ENCODE measurements at regions not wholly inside any gene's neighbourhood (a gene's known extent, or its start where the extent isn't known, plus 50 kb on each side); places are given as distances from the start of the nearest gene placed in this dataset.
"Not testable (repeated sequence)": the region's sequence is repeated elsewhere in the genome, so short reads cannot be mapped to it uniquely, and the experiment has no call there.

DNA sequence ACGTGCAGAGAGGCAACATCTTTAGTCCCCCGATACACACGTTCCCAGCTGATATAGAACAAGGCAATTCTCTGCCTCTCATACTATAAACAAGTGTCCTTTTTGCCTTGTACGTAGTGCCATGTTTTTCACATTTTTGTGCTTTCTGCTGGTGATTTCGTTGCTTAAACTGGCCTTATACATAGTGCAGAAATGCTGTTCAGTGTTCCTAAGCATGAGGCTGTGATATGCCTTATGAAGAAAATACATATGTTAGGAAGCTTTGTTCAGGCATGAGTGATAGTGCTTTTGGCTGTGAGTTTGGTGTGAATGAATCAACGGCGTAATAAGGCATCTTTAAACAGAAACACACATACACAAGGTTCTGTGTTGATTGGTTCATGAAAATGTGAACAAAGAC is 77.2 kb downstream of the KATNIP start:
- TF ChIP-seq, protein P1, sequence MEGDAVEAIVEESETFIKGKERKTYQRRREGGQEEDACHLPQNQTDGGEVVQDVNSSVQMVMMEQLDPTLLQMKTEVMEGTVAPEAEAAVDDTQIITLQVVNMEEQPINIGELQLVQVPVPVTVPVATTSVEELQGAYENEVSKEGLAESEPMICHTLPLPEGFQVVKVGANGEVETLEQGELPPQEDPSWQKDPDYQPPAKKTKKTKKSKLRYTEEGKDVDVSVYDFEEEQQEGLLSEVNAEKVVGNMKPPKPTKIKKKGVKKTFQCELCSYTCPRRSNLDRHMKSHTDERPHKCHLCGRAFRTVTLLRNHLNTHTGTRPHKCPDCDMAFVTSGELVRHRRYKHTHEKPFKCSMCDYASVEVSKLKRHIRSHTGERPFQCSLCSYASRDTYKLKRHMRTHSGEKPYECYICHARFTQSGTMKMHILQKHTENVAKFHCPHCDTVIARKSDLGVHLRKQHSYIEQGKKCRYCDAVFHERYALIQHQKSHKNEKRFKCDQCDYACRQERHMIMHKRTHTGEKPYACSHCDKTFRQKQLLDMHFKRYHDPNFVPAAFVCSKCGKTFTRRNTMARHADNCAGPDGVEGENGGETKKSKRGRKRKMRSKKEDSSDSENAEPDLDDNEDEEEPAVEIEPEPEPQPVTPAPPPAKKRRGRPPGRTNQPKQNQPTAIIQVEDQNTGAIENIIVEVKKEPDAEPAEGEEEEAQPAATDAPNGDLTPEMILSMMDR (IDR thresholded peaks at IDR 0.05; ENCODE audit: unreplicated experiment in 3 of 3), result no peak
- Mint-ChIP-seq H3K27me3 (ENCODE audit: low read depth) (no peaks in the 10 kb centered on the region), H3K4me3 (no peak overlapping the region), H3K36me3 (ENCODE audit: low read depth) (peaks cover 20% of the 10 kb centered on the region), H3K4me1 (peaks cover 44% of the 10 kb centered on the region), H3K27ac (peak overlapping the region in 2 of 3 experiments; percentile 66 to 83), H3K9me3 (no peaks in the 10 kb centered on the region)

DNA sequence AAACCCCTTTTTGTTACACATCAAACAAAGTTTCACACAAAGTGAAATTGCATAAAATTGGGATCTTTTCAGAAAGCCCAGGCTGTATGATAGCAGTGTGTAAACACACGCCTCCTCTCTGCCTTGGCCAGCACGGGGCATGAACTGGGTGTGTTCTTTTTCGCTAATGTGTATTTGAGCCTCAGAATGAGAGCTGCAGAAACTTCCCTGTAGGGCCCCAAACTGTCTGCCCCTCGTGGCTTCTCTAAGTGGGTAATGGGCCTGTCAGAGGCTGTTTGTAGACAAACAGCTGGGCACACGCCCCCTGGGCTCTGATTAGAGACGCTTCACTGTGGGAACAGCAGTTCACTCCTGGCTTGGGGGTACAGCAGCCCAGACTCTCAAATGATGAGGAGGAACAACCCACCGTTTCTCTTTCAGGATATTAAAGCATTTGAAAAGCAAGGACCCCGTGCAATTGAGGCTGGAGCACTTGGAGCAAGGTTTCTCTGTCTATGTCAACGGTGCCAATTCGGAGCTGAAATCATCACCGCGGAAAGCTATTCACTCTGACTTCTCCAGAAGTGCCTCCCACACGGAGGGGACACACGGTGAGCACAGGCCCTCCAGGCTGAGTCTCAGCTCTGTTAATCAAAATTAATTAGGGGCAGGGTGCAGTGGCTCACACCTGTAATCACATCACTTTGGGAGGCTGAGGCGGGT is 78.4 kb downstream of the KATNIP start:
- peaks cover 19% of the 10 kb centered on the region for H3K36me3 Mint-ChIP-seq (ENCODE audit: low read depth)
- no peaks in the 10 kb centered on the region for H3K27me3 Mint-ChIP-seq (ENCODE audit: low read depth)
- TF ChIP-seq, protein P1 (IDR thresholded peaks at IDR 0.05; ENCODE audit: unreplicated experiment in 3 of 3), result no peak
- peaks cover 44% of the 10 kb centered on the region for H3K4me1 Mint-ChIP-seq
- no peaks in the 10 kb centered on the region for H3K9me3 Mint-ChIP-seq
- peak overlapping the region; percentile 61 to 88 (median 66) for H3K27ac Mint-ChIP-seq
- no peak overlapping the region for H3K4me3 Mint-ChIP-seq

DNA sequence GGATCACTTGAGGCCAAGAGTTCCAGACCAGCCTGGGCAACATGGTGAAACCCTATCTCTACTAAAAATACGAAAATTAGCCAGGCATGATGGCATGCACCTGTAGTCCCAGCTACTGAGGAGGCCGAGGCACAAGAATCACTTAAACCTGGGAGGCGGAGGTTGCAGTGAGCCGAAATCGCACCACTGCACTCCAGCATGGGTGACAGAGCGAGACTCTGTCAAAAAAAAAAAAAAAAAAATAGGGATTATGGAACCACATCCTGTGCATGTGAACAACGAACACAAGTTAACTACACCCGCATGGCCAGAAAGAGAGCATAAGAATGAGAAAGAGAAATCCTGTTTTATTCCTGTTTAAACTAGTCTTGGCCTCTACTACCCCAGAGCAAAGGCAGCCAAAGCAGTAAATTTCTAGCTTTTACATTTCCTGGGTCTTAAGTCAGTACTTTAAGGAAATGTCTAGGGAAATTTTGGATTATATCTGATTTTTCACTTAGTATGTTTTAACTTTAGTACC is 79.1 kb downstream of the KATNIP start:
- peaks cover 19% of the 10 kb centered on the region for H3K36me3 Mint-ChIP-seq (ENCODE audit: low read depth)
- H3K27ac Mint-ChIP-seq, result peak overlapping the region; percentile 61 to 88 (median 66)
- peaks cover 45% of the 10 kb centered on the region for H3K4me1 Mint-ChIP-seq
- not testable (repeated sequence) for H3K4me3 Mint-ChIP-seq; H3K27me3 Mint-ChIP-seq (ENCODE audit: low read depth); H3K9me3 Mint-ChIP-seq

DNA sequence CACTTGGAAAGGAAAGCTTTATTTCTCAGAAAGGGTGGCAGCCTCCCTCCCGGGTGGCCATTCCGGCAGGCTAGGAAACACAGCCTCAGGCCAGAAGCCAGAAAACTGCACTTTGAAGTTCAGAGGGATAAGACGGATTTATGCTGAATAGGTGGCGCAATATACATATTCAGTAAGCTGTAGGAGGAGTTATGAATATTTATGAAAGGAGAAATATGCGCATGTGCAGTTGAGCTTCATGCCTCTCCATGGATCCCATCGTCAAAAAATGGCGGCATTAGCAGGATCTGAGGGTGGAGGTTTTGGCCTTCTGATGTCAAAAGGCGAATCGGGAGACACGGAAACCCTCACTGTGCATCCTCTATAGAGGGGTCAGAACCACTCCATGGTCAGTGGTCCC is 82.3 kb downstream of the KATNIP start:
- Mint-ChIP-seq H3K36me3 (ENCODE audit: low read depth) (peaks cover 19% of the 10 kb centered on the region), H3K4me1 (peaks cover 37% of the 10 kb centered on the region), H3K27ac (peak overlapping the region in 1 of 3 experiments; percentile 22), H3K9me3 (no peaks in the 10 kb centered on the region), H3K4me3 (no peak overlapping the region), H3K27me3 (ENCODE audit: low read depth) (no peaks in the 10 kb centered on the region)
- TF ChIP-seq, protein P1 (IDR thresholded peaks at IDR 0.05; ENCODE audit: unreplicated experiment in 3 of 3), result no peak

DNA sequence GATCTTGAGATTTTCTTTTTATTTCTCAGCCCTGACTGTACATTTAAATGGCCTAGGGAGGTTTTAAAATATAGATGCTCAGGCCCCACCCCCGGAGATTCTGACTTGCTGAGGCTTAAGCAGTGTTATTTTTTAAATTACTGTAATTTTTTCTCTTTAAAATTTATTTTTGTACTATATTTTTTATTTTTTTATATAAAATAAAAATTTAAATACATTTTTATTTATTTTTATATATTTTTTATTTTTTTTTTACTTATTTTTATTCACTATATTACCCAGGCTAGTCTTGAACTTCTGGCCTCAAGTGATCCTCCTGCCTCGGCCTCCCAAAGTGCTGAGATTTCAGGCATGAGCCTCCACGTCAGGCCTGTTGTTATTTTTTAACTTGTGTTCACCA is 83.3 kb downstream of the KATNIP start:
- Mint-ChIP-seq H3K4me1 (peaks cover 27% of the 10 kb centered on the region), H3K9me3 (no peaks in the 10 kb centered on the region), H3K36me3 (ENCODE audit: low read depth) (peaks cover 19% of the 10 kb centered on the region), H3K27me3 (ENCODE audit: low read depth) (no peaks in the 10 kb centered on the region), H3K4me3 (no peak overlapping the region), H3K27ac (no peak overlapping the region)
- TF ChIP-seq, protein P1 (IDR thresholded peaks at IDR 0.05; ENCODE audit: unreplicated experiment in 3 of 3), result no peak

DNA sequence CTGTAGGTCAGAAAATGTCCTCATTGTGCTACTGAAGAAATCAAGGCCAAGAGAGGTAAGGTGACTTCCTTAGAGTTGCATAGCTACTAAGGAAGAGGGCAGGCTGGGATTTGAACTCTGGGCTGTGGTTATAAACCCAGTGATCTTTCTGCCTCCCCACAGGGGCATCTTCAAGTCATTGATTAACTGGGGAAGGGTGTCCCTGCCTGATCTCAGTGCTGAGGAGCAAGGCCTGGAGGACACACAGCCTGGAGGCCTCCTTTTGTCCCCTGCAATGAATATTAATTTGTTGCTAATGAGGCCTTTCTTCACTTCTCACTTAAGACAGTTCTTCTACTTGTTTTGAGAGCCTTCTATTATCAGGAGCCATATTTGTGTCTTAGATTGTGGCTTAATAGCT is 83.8 kb downstream of the KATNIP start:
- no peak overlapping the region for H3K4me3 Mint-ChIP-seq
- TF ChIP-seq, protein P1 (IDR thresholded peaks at IDR 0.05; ENCODE audit: unreplicated experiment in 3 of 3), result no peak
- H3K27ac Mint-ChIP-seq, result peak overlapping the region in 2 of 3 experiments; percentile 10 to 18
- peaks cover 19% of the 10 kb centered on the region for H3K36me3 Mint-ChIP-seq (ENCODE audit: low read depth)
- no peaks in the 10 kb centered on the region for H3K9me3 Mint-ChIP-seq
- H3K27me3 Mint-ChIP-seq (ENCODE audit: low read depth), result no peaks in the 10 kb centered on the region
- H3K4me1 Mint-ChIP-seq, result peaks cover 22% of the 10 kb centered on the region
